Ascending aorta (tissue), 2 donors: ENCODE measurements at regions not wholly inside any gene's neighbourhood (a gene's known extent, or its start where the extent isn't known, plus 50 kb on each side); places are given as distances from the start of the nearest gene placed in this dataset.

ENCODE experiments used
- DNase-seq, 2 donors: peaks; one replicate each; pipeline ENCODE4 v3.0.0-alpha.2; 2019; ENCODE audit warnings: low spot score in 2 of 2
- H3K27ac ChIP-seq, 2 donors: fragments of 200-600 bp; sonication (generic); one replicate each; pipeline ENCODE4 v1.5.1; 2016 to 2017; ENCODE audit warnings: mild to moderate bottlenecking in 1 of 2
- H3K27me3 ChIP-seq: fragments of 200-600 bp; sonication (generic); one replicate; pipeline ENCODE4 v1.5.1; 2017
- H3K36me3 ChIP-seq, 2 donors: fragments of 200-600 bp; sonication (generic); one replicate each; pipeline ENCODE4 v1.5.1; 2016
- H3K4me1 ChIP-seq, 2 donors: fragments of 200-600 bp; sonication (generic); one replicate each; pipeline ENCODE4 v1.5.1; 2016 to 2017; ENCODE audit warnings: mild to moderate bottlenecking in 1 of 2
- H3K4me3 ChIP-seq, 2 donors: fragments of 200-600 bp; sonication (generic); one replicate each; pipeline ENCODE4 v1.5.1; 2016 to 2017; ENCODE audit warnings: mild to moderate bottlenecking in 1 of 2
- H3K9me3 ChIP-seq, 2 donors: fragments of 200-600 bp; sonication (generic); one replicate each; pipeline ENCODE4 v1.5.1; 2016
- intact Hi-C: fragments of 100-400 bp; cut with DNase I; formaldehyde crosslinking; loops from one replicate; pipeline ENCODE4 v1.15.1; 2023
- TF ChIP-seq, protein P1 (sequence below), 3 experiments: fragments of 200-600 bp in 2 of 3; fragments of 450-650 bp in 1 of 3; sonication (generic) in 2 of 3; IDR thresholded peaks; one replicate each; pipeline ENCODE4 v1.5.1; 2016 to 2019; ENCODE audit warnings: antibody characterized with exemption in 3 of 3, mild to moderate bottlenecking in 1 of 3, moderate library complexity in 1 of 3

DNA sequence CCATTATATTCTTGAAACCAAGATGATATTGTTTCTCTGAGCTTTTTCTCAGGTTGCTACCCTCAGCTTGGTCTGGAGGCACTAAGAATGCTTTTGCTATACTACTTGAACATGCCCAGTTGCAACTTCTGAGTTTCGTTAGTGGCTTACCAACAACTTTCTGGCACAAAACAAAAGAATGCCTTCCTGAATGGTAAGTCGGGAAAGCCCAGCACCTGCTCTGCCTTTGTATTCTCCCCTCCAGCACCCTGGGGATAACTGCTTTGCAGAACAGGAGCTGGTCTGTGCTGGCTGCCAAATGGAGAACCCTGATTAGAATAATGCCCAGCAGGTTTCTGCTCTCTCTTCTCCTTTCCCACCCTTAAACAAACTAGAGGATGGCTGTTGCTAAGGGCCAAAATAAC, 149.3 kb downstream of the TGFB2 start:
- intact Hi-C loops: no loop called here
- peak overlapping the region; percentile 10 to 44 for H3K27ac ChIP-seq
- no peaks in the 10 kb centered on the region for H3K9me3 ChIP-seq
- H3K4me1 ChIP-seq: peaks cover 0 to 17% of the 10 kb centered on the region in 2 donors
- TF ChIP-seq, protein P1, sequence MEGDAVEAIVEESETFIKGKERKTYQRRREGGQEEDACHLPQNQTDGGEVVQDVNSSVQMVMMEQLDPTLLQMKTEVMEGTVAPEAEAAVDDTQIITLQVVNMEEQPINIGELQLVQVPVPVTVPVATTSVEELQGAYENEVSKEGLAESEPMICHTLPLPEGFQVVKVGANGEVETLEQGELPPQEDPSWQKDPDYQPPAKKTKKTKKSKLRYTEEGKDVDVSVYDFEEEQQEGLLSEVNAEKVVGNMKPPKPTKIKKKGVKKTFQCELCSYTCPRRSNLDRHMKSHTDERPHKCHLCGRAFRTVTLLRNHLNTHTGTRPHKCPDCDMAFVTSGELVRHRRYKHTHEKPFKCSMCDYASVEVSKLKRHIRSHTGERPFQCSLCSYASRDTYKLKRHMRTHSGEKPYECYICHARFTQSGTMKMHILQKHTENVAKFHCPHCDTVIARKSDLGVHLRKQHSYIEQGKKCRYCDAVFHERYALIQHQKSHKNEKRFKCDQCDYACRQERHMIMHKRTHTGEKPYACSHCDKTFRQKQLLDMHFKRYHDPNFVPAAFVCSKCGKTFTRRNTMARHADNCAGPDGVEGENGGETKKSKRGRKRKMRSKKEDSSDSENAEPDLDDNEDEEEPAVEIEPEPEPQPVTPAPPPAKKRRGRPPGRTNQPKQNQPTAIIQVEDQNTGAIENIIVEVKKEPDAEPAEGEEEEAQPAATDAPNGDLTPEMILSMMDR (IDR thresholded peaks at IDR 0.05): no peak
- no peaks in the 10 kb centered on the region for H3K36me3 ChIP-seq
- DNase-seq: no peak
- no peak overlapping the region for H3K4me3 ChIP-seq
- H3K27me3 ChIP-seq: no peaks in the 10 kb centered on the region

DNA sequence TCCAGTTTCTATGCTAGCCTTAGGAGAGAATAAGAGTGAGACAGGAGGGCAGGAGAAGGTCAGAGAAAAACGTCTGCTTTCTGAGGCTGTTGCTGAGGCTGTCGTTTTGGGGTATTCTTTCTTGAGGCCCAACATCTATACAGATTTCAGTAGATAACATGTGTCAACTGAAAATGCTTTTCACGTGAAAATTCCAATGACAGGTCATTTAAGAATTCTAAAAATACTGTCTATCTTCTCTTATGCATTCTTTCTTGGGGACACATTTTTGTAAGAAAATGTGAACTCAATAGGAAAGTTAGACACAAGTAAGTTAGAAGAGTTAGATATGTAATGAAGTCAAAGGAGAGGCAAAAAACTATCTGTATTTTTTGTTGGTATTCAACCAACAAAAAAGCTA, 150.8 kb downstream of the TGFB2 start:
- Histone ChIP-seq H3K27me3 (no peaks in the 10 kb centered on the region), H3K36me3 (no peaks in the 10 kb centered on the region), H3K4me1 (peaks cover 0 to 26% of the 10 kb centered on the region in 2 donors), H3K4me3 (no peak overlapping the region), H3K9me3 (no peaks in the 10 kb centered on the region), H3K27ac (peak overlapping the region in 1 of 2 donors; percentile 44)
- intact Hi-C loops: loop anchor here (5.0 kb wide), 2 partner anchors 129 to 801 kb away; no protein-coding TSS in a partner anchor
- TF ChIP-seq, protein P1 (IDR thresholded peaks at IDR 0.05): no peak
- no peak for DNase-seq

DNA sequence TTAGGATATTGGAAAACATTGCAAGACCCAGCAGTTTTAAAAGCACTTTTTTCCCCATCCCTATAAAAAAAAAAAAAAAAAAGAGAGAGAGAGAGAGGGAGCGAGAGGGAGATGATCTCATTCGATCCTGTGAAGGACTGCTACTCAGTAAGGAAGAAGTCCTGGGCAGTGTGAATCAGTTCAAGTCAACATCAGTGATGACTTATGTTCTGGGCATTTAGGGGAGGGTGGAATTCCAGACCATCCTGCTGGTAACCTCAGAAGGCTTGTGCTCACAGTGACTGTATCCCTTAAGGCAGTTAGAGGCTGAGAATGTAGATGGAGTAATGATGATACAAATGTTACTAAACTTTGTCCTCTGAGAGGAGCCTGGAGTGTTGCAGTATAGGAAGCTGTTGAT, 151.4 kb downstream of the TGFB2 start:
- Histone ChIP-seq H3K9me3 (no peaks in the 10 kb centered on the region), H3K4me1 (peaks cover 0 to 26% of the 10 kb centered on the region in 2 donors), H3K36me3 (no peaks in the 10 kb centered on the region), H3K4me3 (no peak overlapping the region), H3K27ac (peak overlapping the region in 1 of 2 donors; percentile 44), H3K27me3 (no peaks in the 10 kb centered on the region)
- peak in 1 of 2 donors; percentile 86 for DNase-seq
- intact Hi-C loops: loop anchor here (5.0 kb wide), 2 partner anchors 129 to 801 kb away; no protein-coding TSS in a partner anchor
- TF ChIP-seq, protein P1 (IDR thresholded peaks at IDR 0.05): no peak

DNA sequence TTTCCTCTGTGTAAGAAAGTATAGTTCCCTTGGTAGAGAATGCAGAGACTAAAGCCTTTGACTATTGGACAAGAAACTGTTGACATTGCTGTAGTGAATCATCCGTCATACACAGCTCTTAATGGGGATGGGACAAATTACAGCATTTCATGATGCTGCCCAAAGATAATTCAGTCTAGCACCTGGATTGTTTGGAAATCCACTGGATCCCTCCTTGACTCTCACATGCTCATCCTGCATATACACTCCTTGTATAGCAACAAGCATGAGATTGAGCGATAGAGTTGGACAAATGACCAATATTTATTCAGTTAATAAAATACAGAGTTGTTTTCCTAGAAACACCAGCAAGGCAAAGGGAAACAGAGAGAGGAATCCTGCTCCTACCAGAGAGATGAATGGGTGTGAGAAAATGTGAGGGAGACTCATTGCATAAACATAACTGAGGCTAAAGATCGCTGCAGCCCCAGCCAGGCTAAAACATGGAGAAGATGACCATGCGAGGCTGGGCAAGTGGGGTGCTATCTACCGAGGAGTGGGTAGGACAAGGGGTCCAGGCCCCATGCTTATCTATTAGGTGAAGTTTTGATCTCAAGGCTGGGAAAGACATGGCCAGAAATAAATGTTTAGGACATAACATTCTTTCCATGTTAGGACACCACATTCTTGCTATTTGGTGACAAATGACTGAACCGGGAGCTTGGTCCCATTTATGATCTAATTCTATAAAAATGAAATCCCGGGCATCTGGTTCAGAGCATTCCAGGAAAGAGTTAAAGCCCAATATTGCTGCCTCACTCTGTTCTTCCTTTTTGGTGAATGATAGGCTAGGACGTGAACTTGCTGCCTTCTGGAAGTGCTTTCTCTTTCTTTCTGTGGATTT, 153.2 kb downstream of the TGFB2 start:
- H3K9me3 ChIP-seq: no peaks in the 10 kb centered on the region
- intact Hi-C loops: loop anchor here (1.0 to 5.0 kb wide), 5 partner anchors 18 to 799 kb away; no protein-coding TSS in a partner anchor
- TF ChIP-seq, protein P1 (IDR thresholded peaks at IDR 0.05): no peak
- H3K4me3 ChIP-seq: peak overlapping the region; percentile 32 to 58
- DNase-seq: no peak
- H3K36me3 ChIP-seq: no peaks in the 10 kb centered on the region
- no peaks in the 10 kb centered on the region for H3K27me3 ChIP-seq
- peak overlapping the region; percentile 71 to 73 for H3K27ac ChIP-seq
- H3K4me1 ChIP-seq: peaks cover 0 to 26% of the 10 kb centered on the region in 2 donors

DNA sequence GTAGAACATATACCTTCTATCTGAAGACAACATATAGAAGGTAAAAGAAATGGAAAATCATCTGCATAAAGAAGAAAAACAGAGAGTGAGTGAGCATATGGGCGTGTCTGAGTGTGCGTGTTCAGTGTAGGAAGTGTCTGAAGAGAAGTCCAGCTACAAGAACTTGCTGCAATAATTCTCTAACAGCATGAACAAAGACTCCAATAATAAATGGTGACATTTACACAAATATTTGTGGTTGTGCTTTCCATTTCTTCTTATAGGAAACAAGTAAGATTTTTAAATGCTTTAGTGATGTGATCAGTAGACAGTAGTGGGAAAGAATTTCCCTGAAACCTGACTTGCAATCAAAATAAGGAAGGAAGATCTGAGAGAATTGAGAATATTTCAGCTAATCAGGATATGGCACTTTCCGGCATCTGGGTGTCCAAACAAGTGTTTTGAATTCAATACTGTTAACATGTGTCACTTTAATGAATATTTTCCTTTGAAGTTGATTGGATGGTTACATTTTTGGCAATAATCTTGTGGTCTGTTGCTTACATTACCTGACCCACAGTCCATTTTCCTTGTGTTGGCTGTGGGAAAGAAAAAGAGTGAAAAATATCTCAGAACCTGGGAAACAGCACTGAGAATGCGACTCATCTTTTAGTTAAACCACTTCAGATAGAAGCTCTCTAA, 154.0 kb downstream of the TGFB2 start:
- Histone ChIP-seq H3K9me3 (no peaks in the 10 kb centered on the region), H3K4me1 (peaks cover 0 to 26% of the 10 kb centered on the region in 2 donors), H3K27me3 (no peaks in the 10 kb centered on the region), H3K4me3 (peak overlapping the region; percentile 32 to 58), H3K36me3 (no peaks in the 10 kb centered on the region), H3K27ac (peak overlapping the region; percentile 71 to 73)
- TF ChIP-seq, protein P1 (IDR thresholded peaks at IDR 0.05): no peak
- intact Hi-C loops: loop anchor here (2.0 to 5.0 kb wide), 4 partner anchors 36 to 798 kb away; no protein-coding TSS in a partner anchor
- DNase-seq: no peak
